ENCODE measurements at regions not wholly inside any gene's neighbourhood (a gene's known extent, or its start where the extent isn't known, plus 50 kb on each side); places are given as distances from the start of the nearest gene placed in this dataset.

DNA sequence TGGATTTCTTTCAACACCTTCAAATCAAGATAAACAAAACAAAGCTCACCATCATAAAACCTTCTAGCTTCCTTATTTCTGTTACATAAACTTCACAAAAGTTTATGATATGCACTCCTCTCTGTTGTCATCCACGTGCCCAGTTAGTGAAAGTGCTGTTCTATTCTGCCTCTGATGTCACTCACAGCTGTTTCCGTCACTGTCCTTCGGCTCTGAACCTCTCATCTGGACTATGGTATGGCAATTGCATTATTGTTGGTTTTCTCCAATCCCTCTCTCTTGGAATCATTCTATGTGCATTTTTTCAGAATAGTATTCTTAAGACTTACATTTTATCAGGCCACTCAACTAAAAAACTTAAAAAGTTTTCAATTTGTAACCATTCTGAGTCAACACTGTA lies 264.2 kb upstream of the DAPK1 start:
- ChIA-PET CTCF (no interaction called here), POLR2A (no interaction called here)
- DNase-seq (ENCODE audit: extremely low spot score), result no peak
- TF ChIP-seq SP1 (IDR thresholded peaks at IDR 0.05), result no peak
- no peak for TF ChIP-seq FOXA1 (IDR thresholded peaks at IDR 0.05)
- TF ChIP-seq HDGF (IDR thresholded peaks at IDR 0.05; ENCODE audit: borderline replicate concordance), result no peak
- no peak for TF ChIP-seq TARDBP (IDR thresholded peaks at IDR 0.05)
- TF ChIP-seq ZNF384 (IDR thresholded peaks at IDR 0.05), result no peak
- TF ChIP-seq NFRKB (IDR thresholded peaks at IDR 0.05), result no peak
- no peak for TF ChIP-seq CTBP1 (IDR thresholded peaks at IDR 0.05; ENCODE audit: borderline replicate concordance)
- no peak for TF ChIP-seq SUZ12 (IDR thresholded peaks at IDR 0.05)
- no peak for TF ChIP-seq ELF4 (IDR thresholded peaks at IDR 0.05)
- TF ChIP-seq ARNT (IDR thresholded peaks at IDR 0.05), result no peak
- no peak for TF ChIP-seq FOXK2 (IDR thresholded peaks at IDR 0.05)
- TF ChIP-seq LEF1 (IDR thresholded peaks at IDR 0.05; ENCODE audit: borderline replicate concordance), result no peak
- no peak for TF ChIP-seq L3MBTL2 (conservative IDR thresholded peaks at IDR 0.05)
- TF ChIP-seq BHLHE40 (IDR thresholded peaks at IDR 0.05; ENCODE audit: borderline replicate concordance), result no peak
- no peak for TF ChIP-seq FOXM1 (IDR thresholded peaks at IDR 0.05; ENCODE audit: borderline replicate concordance)
- TF ChIP-seq, protein P1, sequence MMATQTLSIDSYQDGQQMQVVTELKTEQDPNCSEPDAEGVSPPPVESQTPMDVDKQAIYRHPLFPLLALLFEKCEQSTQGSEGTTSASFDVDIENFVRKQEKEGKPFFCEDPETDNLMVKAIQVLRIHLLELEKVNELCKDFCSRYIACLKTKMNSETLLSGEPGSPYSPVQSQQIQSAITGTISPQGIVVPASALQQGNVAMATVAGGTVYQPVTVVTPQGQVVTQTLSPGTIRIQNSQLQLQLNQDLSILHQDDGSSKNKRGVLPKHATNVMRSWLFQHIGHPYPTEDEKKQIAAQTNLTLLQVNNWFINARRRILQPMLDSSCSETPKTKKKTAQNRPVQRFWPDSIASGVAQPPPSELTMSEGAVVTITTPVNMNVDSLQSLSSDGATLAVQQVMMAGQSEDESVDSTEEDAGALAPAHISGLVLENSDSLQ (IDR thresholded peaks at IDR 0.05), result no peak

DNA sequence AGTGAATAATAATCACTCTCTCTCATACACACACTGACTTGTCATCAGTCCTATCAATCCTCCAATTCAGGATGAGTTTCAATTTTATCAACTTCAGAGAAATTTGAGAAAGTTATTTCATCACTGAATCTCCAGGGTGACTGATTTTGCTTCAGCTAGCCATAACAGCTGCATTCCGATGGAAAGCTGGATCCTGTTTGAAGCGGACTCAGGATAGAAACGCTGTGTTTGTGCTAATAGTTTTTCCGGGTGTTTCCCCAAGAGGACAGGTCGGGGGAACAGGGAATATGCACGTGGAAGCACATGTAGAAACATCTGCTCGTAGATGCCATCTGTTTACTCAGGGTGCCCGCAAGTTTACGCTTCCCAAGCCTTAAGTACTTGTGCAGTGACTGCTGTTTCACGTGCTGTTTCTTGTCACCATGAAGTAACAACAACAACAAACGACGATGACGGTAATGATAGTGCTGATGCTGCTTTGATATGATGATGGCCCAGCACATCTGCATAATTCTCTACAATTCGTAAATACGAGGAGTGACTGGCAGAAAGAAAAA lies 263.7 kb upstream of the DAPK1 start:
- TF ChIP-seq HDGF (IDR thresholded peaks at IDR 0.05; ENCODE audit: borderline replicate concordance) (no peak), FOXM1 (IDR thresholded peaks at IDR 0.05; ENCODE audit: borderline replicate concordance) (no peak), CTBP1 (IDR thresholded peaks at IDR 0.05; ENCODE audit: borderline replicate concordance) (no peak), ELF4 (IDR thresholded peaks at IDR 0.05) (no peak), ARNT (IDR thresholded peaks at IDR 0.05) (no peak), L3MBTL2 (conservative IDR thresholded peaks at IDR 0.05) (no peak), TARDBP (IDR thresholded peaks at IDR 0.05) (no peak), FOXK2 (IDR thresholded peaks at IDR 0.05) (no peak), LEF1 (IDR thresholded peaks at IDR 0.05; ENCODE audit: borderline replicate concordance) (no peak), SUZ12 (IDR thresholded peaks at IDR 0.05) (no peak), BHLHE40 (IDR thresholded peaks at IDR 0.05; ENCODE audit: borderline replicate concordance) (no peak)
- TF ChIP-seq, protein P1 (IDR thresholded peaks at IDR 0.05), result no peak
- no peak for DNase-seq (ENCODE audit: extremely low spot score)
- POLR2A ChIA-PET, result no interaction called here
- CTCF ChIA-PET, result no interaction called here

DNA sequence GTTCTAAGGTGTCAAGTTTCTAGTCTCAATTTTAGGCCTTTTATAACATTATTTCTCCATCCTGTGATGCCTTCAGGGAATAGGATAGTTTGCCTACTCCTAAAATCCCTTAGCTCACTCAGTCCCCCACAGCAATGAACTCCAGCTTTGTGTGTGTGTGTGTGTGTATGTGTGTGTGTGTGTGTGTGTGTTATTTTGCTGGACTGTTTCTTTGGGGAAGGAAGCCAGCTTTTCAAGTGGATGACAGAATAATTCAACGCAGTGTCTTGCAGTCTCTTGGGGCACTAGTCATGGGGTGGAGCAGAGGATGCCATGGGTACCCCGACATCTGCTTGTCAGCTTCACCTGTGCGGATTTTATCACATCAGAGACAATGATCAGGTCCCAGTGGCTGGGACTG lies 262.8 kb upstream of the DAPK1 start:
- no peak for DNase-seq (ENCODE audit: extremely low spot score)
- POLR2A ChIA-PET, result no interaction called here
- CTCF ChIA-PET, result interaction anchor here (0.6 kb wide), 1 partner anchor 184 kb away, joined by 3 read pairs; no protein-coding TSS in a partner anchor
- TF ChIP-seq LEF1 (IDR thresholded peaks at IDR 0.05; ENCODE audit: borderline replicate concordance) (no peak), ELF4 (IDR thresholded peaks at IDR 0.05) (no peak)

DNA sequence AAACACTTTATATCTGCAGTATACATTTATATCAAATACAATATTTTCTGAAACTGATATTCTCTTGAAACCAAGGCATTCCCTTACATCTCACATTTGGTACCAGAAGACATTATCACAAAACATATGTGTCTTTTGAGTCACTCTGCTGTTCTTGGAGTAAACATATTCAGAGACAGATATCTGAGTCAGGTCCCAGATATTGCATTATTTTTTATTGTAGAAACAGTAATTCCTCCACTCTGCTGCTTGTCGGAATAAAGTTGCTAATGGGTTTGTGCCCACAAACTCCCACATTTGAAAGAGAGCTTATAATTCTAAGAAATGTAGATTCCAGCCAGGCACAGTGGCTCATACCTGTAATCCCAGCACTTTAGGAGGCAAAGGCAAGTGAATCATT lies 261.1 kb upstream of the DAPK1 start:
- TF ChIP-seq TARDBP (IDR thresholded peaks at IDR 0.05) (no peak), FOXK2 (IDR thresholded peaks at IDR 0.05) (no peak), CTBP1 (IDR thresholded peaks at IDR 0.05; ENCODE audit: borderline replicate concordance) (no peak), FOXA1 (IDR thresholded peaks at IDR 0.05) (no peak), ARNT (IDR thresholded peaks at IDR 0.05) (no peak), L3MBTL2 (conservative IDR thresholded peaks at IDR 0.05) (no peak)
- ChIA-PET CTCF (no interaction called here), POLR2A (no interaction called here)
- no peak for DNase-seq (ENCODE audit: extremely low spot score)

DNA sequence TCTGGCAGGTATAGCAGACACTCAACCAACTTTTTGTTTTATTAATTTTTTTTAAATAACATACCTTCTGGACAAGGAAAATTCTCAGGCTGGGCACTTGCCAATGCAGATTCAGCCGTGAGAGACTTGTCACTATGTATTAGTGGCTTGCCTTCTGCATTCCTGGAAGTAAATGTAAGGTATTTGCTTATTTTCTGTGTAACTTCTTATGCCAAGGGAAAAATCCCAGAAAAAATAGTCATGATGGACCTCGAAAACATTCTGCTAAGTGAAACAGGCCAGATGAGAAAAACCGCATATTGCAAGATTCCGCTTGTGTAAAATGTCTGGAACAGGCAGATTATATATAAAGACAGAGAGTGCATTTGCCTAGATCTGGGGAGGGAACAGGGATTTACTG lies 260.3 kb upstream of the DAPK1 start:
- POLR2A ChIA-PET, result no interaction called here
- TF ChIP-seq FOXK2 (IDR thresholded peaks at IDR 0.05), result no peak
- TF ChIP-seq BHLHE40 (IDR thresholded peaks at IDR 0.05; ENCODE audit: borderline replicate concordance), result no peak
- TF ChIP-seq, protein P1 (IDR thresholded peaks at IDR 0.05), result no peak
- TF ChIP-seq ELF4 (IDR thresholded peaks at IDR 0.05), result no peak
- TF ChIP-seq FOXM1 (IDR thresholded peaks at IDR 0.05; ENCODE audit: borderline replicate concordance), result no peak
- TF ChIP-seq TARDBP (IDR thresholded peaks at IDR 0.05), result no peak
- no peak for TF ChIP-seq CTBP1 (IDR thresholded peaks at IDR 0.05; ENCODE audit: borderline replicate concordance)
- no peak for TF ChIP-seq ARNT (IDR thresholded peaks at IDR 0.05)
- TF ChIP-seq ZNF384 (IDR thresholded peaks at IDR 0.05), result no peak
- TF ChIP-seq NFRKB (IDR thresholded peaks at IDR 0.05), result no peak
- TF ChIP-seq FOXA1 (IDR thresholded peaks at IDR 0.05), result no peak
- no peak for TF ChIP-seq LEF1 (IDR thresholded peaks at IDR 0.05; ENCODE audit: borderline replicate concordance)
- TF ChIP-seq HDGF (IDR thresholded peaks at IDR 0.05; ENCODE audit: borderline replicate concordance), result no peak
- DNase-seq (ENCODE audit: extremely low spot score), result no peak
- CTCF ChIA-PET, result no interaction called here

DNA sequence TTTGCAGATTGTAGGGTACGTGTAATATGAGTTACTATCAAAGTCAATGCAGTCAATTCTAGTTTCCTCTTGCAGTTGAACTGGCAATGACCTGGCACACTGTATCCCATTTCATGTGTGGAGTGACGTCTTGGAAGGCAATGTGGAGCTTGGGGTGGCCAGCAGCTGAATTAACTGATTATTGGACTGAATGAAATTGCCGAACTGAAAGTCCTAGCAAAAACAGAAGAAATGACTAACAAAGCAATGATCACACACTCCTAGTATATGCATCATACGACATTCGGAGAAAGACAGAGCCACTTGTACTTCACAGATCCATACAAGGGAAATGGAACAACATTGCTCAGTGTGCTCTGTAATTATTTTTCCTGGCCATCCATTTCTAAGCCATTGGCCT lies 259.1 kb upstream of the DAPK1 start:
- ChIA-PET CTCF (no interaction called here), POLR2A (no interaction called here)
- no peak for DNase-seq (ENCODE audit: extremely low spot score)
- no peak for TF ChIP-seq SUZ12 (IDR thresholded peaks at IDR 0.05)
- no peak for TF ChIP-seq L3MBTL2 (conservative IDR thresholded peaks at IDR 0.05)
- no peak for TF ChIP-seq FOXK2 (IDR thresholded peaks at IDR 0.05)

DNA sequence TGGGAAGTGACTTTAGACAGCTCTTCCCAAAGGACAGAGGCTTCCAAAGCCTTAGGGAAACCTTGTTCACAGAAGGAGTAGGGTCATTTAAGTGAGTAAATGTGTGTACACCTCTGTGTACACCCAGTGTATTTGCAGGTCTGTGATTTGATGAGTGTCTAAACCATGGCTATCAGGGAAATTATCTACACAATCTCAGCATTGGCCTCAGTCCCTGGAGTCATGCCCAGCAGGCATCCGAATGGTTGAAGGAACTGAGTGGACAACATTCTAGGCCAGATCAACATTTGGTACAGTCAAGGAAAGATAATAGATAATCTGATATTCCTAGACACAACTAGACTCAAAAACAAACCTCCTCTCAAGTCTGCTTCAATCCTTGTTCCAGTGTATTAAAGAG lies 258.4 kb upstream of the DAPK1 start:
- CTCF ChIA-PET, result no interaction called here
- no peak for DNase-seq (ENCODE audit: extremely low spot score)
- TF ChIP-seq NFRKB (IDR thresholded peaks at IDR 0.05) (no peak), TARDBP (IDR thresholded peaks at IDR 0.05) (no peak), FOXA1 (IDR thresholded peaks at IDR 0.05) (no peak), ARNT (IDR thresholded peaks at IDR 0.05) (no peak), SUZ12 (IDR thresholded peaks at IDR 0.05) (no peak), BHLHE40 (IDR thresholded peaks at IDR 0.05; ENCODE audit: borderline replicate concordance) (no peak), L3MBTL2 (conservative IDR thresholded peaks at IDR 0.05) (no peak), LEF1 (IDR thresholded peaks at IDR 0.05; ENCODE audit: borderline replicate concordance) (no peak), FOXK2 (IDR thresholded peaks at IDR 0.05) (no peak), ZNF384 (IDR thresholded peaks at IDR 0.05) (no peak)
- TF ChIP-seq, protein P1 (IDR thresholded peaks at IDR 0.05), result no peak
- POLR2A ChIA-PET, result no interaction called here
